C4-2B (cell line): ENCODE measurements at regions not wholly inside any gene's neighbourhood (a gene's known extent, or its start where the extent isn't known, plus 50 kb on each side); places are given as distances from the start of the nearest gene placed in this dataset.

Experiments
- ZFX ChIP-seq: fragments of 450-650 bp; IDR thresholded peaks from 2 replicates; pipeline ENCODE4 v1.6.1; 2017
- TF ChIP-seq, protein P1 (sequence below): fragments of 450-650 bp; conservative IDR thresholded peaks from 2 replicates; pipeline ENCODE4 v1.5.1; 2017; ENCODE audit warnings: mild to moderate bottlenecking

DNA sequence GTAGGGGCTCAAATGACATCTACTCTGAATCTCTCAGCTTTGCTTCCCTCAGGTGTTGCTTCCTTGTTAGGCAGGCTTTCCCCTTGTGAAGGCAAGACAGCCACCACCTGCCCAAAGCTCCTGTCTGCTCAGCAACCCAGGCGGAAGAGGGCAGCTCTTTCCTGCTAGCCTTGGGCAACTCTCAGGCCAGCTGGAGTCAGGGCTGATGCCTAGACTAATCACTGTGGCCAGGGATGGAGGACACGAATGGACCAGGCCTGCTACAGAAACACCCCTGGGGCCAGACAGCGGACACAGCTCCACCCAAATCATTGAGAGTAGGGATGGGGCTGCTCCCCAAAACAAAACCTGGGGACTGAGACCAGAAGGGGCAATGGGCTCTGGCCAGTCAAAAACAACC is 138.0 kb downstream of the MTX3 start:
- TF ChIP-seq, protein P1, sequence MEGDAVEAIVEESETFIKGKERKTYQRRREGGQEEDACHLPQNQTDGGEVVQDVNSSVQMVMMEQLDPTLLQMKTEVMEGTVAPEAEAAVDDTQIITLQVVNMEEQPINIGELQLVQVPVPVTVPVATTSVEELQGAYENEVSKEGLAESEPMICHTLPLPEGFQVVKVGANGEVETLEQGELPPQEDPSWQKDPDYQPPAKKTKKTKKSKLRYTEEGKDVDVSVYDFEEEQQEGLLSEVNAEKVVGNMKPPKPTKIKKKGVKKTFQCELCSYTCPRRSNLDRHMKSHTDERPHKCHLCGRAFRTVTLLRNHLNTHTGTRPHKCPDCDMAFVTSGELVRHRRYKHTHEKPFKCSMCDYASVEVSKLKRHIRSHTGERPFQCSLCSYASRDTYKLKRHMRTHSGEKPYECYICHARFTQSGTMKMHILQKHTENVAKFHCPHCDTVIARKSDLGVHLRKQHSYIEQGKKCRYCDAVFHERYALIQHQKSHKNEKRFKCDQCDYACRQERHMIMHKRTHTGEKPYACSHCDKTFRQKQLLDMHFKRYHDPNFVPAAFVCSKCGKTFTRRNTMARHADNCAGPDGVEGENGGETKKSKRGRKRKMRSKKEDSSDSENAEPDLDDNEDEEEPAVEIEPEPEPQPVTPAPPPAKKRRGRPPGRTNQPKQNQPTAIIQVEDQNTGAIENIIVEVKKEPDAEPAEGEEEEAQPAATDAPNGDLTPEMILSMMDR = no peak
- no peak for TF ChIP-seq ZFX
